Esophagus muscularis mucosa (tissue), 3 donors: ENCODE measurements at regions not wholly inside any gene's neighbourhood (a gene's known extent, or its start where the extent isn't known, plus 50 kb on each side); places are given as distances from the start of the nearest gene placed in this dataset.

ENCODE experiments used
- EP300 ChIP-seq: sonication (generic); formaldehyde crosslinking; IDR thresholded peaks from one replicate; pipeline ENCODE4 v1.6.1; 2017; ENCODE audit warnings: antibody characterized with exemption
- POLR2AphosphoS5 ChIP-seq, 2 donors: sonication (generic); formaldehyde crosslinking; IDR thresholded peaks; one replicate each; pipeline ENCODE4 v1.6.1; 2017; ENCODE audit warnings: antibody characterized with exemption in 2 of 2

DNA sequence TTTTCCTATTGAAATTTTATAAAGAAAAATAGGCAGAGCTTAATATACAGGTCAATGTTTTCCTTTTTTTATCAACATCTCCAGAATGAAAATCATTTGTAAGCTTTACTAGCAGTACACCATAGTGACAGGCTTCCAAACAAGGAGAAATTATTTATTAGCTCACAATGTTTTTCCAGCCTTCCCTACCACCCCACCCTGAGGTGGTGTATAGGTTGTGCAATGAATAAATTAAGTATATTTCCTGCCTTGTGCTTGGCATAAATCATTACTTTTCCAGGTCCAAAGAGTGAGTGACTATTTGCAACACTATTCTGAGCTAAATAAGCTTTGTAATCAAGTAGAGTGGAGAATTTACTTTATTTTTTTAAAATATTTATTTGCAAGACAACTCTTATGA lies 876.2 kb upstream of the POU3F3 start:
- TF ChIP-seq POLR2AphosphoS5 (IDR thresholded peaks at IDR 0.05) (no peak), EP300 (no peak)
